DND-41 (cell line): ENCODE measurements at regions not wholly inside any gene's neighbourhood (a gene's known extent, or its start where the extent isn't known, plus 50 kb on each side); places are given as distances from the start of the nearest gene placed in this dataset.

Experiments
- ATAC-seq: fragments of 200-7000 bp; cut with Tn5 transposase; 3 replicates; pipeline ENCODE4 v1.9.1; 2021; ENCODE audit warnings: low read depth; ENCODE audit not compliant: insufficient read depth
- DNase-seq: peaks from one replicate; pipeline ENCODE4 v3.0.0-alpha.2; 2020
- H2AFZ ChIP-seq: 2 replicates; pipeline ENCODE4 v1.6.0; 2012; ENCODE audit warnings: low read depth, low read length
- H3K27ac ChIP-seq: 2 replicates; pipeline ENCODE4 v1.5.1; 2012; ENCODE audit warnings: low read length, inconsistent platforms
- H3K27me3 ChIP-seq: fragments of 200-600 bp; sonication (generic); 2 replicates; pipeline ENCODE4 v1.6.0; 2012; ENCODE audit warnings: low read length, mild to moderate bottlenecking, inconsistent platforms; ENCODE audit not compliant: insufficient read depth, poor library complexity
- H3K36me3 ChIP-seq: 2 replicates; pipeline ENCODE4 v1.5.1; 2012; ENCODE audit warnings: low read length, inconsistent platforms; ENCODE audit not compliant: insufficient read depth
- H3K4me1 ChIP-seq: 2 replicates; pipeline ENCODE4 v1.5.1; 2012; ENCODE audit warnings: mild to moderate bottlenecking, low read length; ENCODE audit not compliant: insufficient read depth
- H3K4me2 ChIP-seq: 2 replicates; pipeline ENCODE4 v1.6.0; 2012; ENCODE audit warnings: mild to moderate bottlenecking, moderate library complexity, low read length, inconsistent platforms; ENCODE audit not compliant: insufficient read depth
- H3K4me3 ChIP-seq, 2 experiments: fragments of 200-600 bp in 1 of 2; shearing (Covaris generic) in 1 of 2; 2 replicates each; pipeline ENCODE4 v1.5.1; 2012 to 2016; ENCODE audit warnings: inconsistent platforms in 2 of 2, low read length in 2 of 2, mild to moderate bottlenecking in 2 of 2, low read depth in 1 of 2, moderate library complexity in 1 of 2
- H3K79me2 ChIP-seq: 2 replicates; pipeline ENCODE4 v1.6.0; 2012; ENCODE audit warnings: low read length, inconsistent platforms; ENCODE audit not compliant: insufficient read depth
- H3K9ac ChIP-seq: 2 replicates; pipeline ENCODE4 v1.6.0; 2012; ENCODE audit warnings: low read depth, mild to moderate bottlenecking, inconsistent platforms, low read length, moderate library complexity
- H3K9me3 ChIP-seq: 2 replicates; pipeline ENCODE4 v1.5.1; 2012; ENCODE audit warnings: low read length, moderate library complexity, mild to moderate bottlenecking, inconsistent platforms; ENCODE audit not compliant: insufficient read depth, severe bottlenecking
- H4K20me1 ChIP-seq: 2 replicates; pipeline ENCODE4 v1.6.0; 2012; ENCODE audit warnings: low read length; ENCODE audit not compliant: insufficient read depth
- EZH2 ChIP-seq: IDR thresholded peaks from 3 replicates; pipeline ENCODE4 v1.6.1; 2012; ENCODE audit warnings: borderline replicate concordance, low read depth, mild to moderate bottlenecking, moderate library complexity, low read length, inconsistent platforms; ENCODE audit not compliant: severe bottlenecking
- TF ChIP-seq, protein P1 (sequence below): IDR thresholded peaks from 2 replicates; pipeline ENCODE4 v1.5.1; 2012; ENCODE audit warnings: borderline replicate concordance, low read length, moderate library complexity, mild to moderate bottlenecking; ENCODE audit not compliant: poor library complexity, severe bottlenecking; ENCODE audit errors: extremely low read depth

DNA sequence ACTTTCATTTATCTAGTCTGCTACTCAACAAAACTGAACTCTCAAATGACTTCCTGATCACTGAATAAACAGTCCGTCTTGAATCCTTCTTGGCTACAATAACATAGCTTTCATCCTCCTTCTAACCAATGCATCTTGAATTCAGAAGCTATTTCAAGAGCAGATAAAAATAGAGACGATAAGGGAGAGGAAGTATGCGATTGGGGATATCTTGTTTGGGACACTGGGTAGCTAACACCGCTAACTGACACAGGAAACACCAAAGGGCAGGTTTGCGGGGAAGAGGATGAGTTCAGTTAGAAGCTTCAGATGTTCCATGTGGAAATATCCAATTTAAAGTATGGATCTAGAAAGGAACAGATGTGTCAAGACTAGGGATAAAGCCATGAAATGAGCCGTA is 102.5 kb downstream of the SLC41A2 start:
- Histone ChIP-seq H3K4me2 (no peak overlapping the region), H3K9me3 (no peaks in the 10 kb centered on the region), H3K4me1 (no peaks in the 10 kb centered on the region), H3K9ac (no peak overlapping the region), H3K36me3 (no peaks in the 10 kb centered on the region), H3K27me3 (no peaks in the 10 kb centered on the region), H3K4me3 (no peak overlapping the region), H2AFZ (no peak overlapping the region), H3K79me2 (no peaks in the 10 kb centered on the region), H3K27ac (no peak overlapping the region), H4K20me1 (no peaks in the 10 kb centered on the region)
- TF ChIP-seq, protein P1, sequence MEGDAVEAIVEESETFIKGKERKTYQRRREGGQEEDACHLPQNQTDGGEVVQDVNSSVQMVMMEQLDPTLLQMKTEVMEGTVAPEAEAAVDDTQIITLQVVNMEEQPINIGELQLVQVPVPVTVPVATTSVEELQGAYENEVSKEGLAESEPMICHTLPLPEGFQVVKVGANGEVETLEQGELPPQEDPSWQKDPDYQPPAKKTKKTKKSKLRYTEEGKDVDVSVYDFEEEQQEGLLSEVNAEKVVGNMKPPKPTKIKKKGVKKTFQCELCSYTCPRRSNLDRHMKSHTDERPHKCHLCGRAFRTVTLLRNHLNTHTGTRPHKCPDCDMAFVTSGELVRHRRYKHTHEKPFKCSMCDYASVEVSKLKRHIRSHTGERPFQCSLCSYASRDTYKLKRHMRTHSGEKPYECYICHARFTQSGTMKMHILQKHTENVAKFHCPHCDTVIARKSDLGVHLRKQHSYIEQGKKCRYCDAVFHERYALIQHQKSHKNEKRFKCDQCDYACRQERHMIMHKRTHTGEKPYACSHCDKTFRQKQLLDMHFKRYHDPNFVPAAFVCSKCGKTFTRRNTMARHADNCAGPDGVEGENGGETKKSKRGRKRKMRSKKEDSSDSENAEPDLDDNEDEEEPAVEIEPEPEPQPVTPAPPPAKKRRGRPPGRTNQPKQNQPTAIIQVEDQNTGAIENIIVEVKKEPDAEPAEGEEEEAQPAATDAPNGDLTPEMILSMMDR, result no peak
- no peak for TF ChIP-seq EZH2
- DNase-seq, result no peak
- no peak for ATAC-seq

DNA sequence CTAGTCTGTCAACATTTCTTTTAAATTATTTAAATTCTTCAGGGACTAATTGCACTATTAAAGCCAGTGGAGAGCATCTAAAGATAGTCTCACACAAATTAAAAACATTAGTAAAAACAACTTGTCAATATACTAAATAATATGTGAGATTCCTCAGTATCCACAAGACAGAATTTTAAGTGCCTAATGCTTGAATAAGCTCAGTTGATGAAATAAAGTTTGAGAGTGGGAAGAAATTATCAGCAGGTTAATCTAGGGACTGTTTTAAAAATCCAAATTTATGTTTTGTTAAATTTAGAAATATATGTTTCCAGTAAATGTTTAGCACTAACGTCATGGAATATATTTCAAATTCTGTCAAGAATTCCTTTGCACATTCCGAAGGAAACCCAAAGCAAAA is 105.2 kb downstream of the SLC41A2 start:
- H3K4me2 ChIP-seq, result no peak overlapping the region
- H3K27me3 ChIP-seq, result no peaks in the 10 kb centered on the region
- H3K4me3 ChIP-seq, result no peak overlapping the region
- TF ChIP-seq, protein P1, result no peak
- no peak for TF ChIP-seq EZH2
- no peaks in the 10 kb centered on the region for H4K20me1 ChIP-seq
- H3K27ac ChIP-seq, result no peak overlapping the region
- H3K4me1 ChIP-seq, result no peaks in the 10 kb centered on the region
- no peak overlapping the region for H2AFZ ChIP-seq
- ATAC-seq, result no peak
- H3K79me2 ChIP-seq, result no peaks in the 10 kb centered on the region
- H3K36me3 ChIP-seq, result no peaks in the 10 kb centered on the region
- H3K9ac ChIP-seq, result no peak overlapping the region
- no peak for DNase-seq
- H3K9me3 ChIP-seq, result no peaks in the 10 kb centered on the region

DNA sequence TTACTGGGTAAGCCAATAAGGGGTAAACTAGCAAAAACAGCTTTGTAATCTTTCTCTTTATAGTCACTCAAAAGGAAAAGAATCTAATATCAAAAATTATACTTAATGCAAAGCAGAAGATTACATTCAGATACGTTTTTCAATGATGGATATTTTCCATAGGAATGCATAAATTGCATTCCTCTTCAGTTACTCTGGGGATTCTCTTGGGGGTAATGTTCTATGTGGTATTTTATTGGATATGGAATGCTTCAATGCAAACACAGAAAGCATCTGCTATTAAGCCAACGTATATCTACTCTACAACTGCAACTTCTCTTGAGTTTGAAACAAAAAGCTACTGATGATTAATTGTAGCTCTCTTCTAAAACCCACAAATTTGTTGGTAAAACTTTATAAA is 106.0 kb downstream of the SLC41A2 start:
- no peaks in the 10 kb centered on the region for H3K36me3 ChIP-seq

More for the DNA sequence above, 106.0 kb downstream of the SLC41A2 start:
- no peak for TF ChIP-seq EZH2
- TF ChIP-seq, protein P1, result no peak
- Histone ChIP-seq H3K9me3 (no peaks in the 10 kb centered on the region), H3K4me2 (no peak overlapping the region), H2AFZ (no peak overlapping the region), H3K4me1 (no peaks in the 10 kb centered on the region), H3K9ac (no peak overlapping the region), H3K79me2 (no peaks in the 10 kb centered on the region), H3K4me3 (no peak overlapping the region), H4K20me1 (no peaks in the 10 kb centered on the region), H3K27ac (no peak overlapping the region), H3K27me3 (no peaks in the 10 kb centered on the region)
- ATAC-seq (no peak), DNase-seq (no peak)
